GM10248 (cell line): ENCODE measurements at regions not wholly inside any gene's neighbourhood (a gene's known extent, or its start where the extent isn't known, plus 50 kb on each side); places are given as distances from the start of the nearest gene placed in this dataset.

Source experiments
- CTCF ChIA-PET: fragments of 300-600 bp; sonication (Branson Sonifier 250); formaldehyde crosslinking; extraction: SDS; loops from one replicate; lab custom pipeline; 2021; ENCODE audit warnings: antibody characterized with exemption; lab: Yijun Ruan, JAX
- POLR2A ChIA-PET: fragments of 350-650 bp; sonication (Branson Sonifier 250); formaldehyde crosslinking; extraction: SDS; loops from one replicate; lab custom pipeline; 2020; ENCODE audit warnings: antibody characterized with exemption; lab: Yijun Ruan, JAX
- DNase-seq: peaks from one replicate; pipeline ENCODE4 v3.0.0; 2012; ENCODE audit errors: extremely low spot score
- TF ChIP-seq, protein P1 (sequence below): IDR thresholded peaks from 2 replicates; pipeline ENCODE4 v1.5.1; 2012; ENCODE audit warnings: mild to moderate bottlenecking, low read depth; ENCODE audit errors: extremely low read depth, missing control alignments, control extremely low read depth

GRCh38 chr13:108526286-108526685 is 103.1 kb upstream of the MYO16 start:
- ChIA-PET POLR2A (no interaction called here), CTCF (no interaction called here)
- TF ChIP-seq, protein P1, sequence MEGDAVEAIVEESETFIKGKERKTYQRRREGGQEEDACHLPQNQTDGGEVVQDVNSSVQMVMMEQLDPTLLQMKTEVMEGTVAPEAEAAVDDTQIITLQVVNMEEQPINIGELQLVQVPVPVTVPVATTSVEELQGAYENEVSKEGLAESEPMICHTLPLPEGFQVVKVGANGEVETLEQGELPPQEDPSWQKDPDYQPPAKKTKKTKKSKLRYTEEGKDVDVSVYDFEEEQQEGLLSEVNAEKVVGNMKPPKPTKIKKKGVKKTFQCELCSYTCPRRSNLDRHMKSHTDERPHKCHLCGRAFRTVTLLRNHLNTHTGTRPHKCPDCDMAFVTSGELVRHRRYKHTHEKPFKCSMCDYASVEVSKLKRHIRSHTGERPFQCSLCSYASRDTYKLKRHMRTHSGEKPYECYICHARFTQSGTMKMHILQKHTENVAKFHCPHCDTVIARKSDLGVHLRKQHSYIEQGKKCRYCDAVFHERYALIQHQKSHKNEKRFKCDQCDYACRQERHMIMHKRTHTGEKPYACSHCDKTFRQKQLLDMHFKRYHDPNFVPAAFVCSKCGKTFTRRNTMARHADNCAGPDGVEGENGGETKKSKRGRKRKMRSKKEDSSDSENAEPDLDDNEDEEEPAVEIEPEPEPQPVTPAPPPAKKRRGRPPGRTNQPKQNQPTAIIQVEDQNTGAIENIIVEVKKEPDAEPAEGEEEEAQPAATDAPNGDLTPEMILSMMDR = no peak
- no peak for DNase-seq

DNA sequence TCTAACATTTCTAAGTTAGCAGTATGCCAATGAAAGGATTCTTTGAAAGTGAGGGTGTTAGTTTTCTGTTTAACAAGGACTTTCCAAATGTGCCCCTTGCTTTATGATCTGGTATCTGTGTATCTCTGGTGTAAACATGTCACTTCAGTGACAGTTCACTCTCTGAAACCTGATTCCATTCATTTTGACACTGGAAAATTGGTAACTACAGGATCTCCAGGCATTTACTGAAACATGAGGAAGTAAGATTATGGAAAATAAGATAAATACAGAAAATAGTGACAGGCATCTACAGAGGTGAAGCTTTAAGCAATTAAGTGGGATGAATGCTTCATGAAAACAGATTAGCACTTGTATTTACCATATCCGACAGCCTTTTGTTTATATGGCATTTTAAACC is 101.6 kb upstream of the MYO16 start:
- DNase-seq = no peak
- POLR2A ChIA-PET = no interaction called here
- TF ChIP-seq, protein P1 = no peak
- CTCF ChIA-PET = no interaction called here

DNA sequence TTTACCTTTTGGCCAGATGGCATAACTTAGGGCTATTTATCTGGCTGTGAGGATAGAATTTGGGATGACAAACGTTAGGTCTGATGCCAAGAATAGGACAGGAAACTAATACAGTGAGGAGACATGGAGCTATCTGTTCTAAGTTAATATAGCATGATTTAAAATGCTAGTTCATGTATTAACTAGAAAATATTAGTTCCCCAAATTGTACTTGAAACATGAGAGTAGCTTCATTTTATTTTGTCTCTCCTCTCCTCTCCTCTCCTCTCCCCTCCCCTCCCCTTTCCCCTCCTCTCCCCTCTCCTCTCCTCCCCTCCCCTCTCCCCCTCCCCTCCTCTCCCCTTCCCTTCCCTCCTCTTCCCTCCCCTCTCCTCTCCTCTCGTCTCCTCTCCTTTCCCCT is 101.1 kb upstream of the MYO16 start:
- no peak for DNase-seq
- POLR2A ChIA-PET = no interaction called here
- TF ChIP-seq, protein P1 = no peak
- CTCF ChIA-PET = interaction anchor here (1.3 kb wide), 1 partner anchor 18 kb away, joined by 3 read pairs; no protein-coding TSS in a partner anchor

DNA sequence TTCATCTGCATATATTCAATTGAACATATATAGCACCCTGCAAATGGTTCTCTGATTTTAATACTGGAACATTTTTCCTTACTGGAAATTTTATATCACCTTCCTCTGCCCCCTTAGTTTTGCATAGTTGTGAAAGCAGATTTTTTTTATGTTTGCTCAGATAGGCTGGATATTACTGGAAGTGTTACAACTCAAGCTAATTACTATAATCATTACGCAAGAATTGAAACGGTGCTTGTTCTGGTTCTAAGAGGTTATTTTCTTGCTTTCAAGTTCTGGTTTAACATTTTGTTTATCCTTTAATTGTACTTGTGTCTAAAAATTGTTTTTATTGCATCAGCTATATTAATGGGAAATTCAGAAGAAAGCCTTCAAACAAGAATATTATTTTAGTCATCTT is 95.6 kb upstream of the MYO16 start:
- TF ChIP-seq, protein P1 = no peak
- DNase-seq = no peak
- CTCF ChIA-PET = no interaction called here
- POLR2A ChIA-PET = no interaction called here

DNA sequence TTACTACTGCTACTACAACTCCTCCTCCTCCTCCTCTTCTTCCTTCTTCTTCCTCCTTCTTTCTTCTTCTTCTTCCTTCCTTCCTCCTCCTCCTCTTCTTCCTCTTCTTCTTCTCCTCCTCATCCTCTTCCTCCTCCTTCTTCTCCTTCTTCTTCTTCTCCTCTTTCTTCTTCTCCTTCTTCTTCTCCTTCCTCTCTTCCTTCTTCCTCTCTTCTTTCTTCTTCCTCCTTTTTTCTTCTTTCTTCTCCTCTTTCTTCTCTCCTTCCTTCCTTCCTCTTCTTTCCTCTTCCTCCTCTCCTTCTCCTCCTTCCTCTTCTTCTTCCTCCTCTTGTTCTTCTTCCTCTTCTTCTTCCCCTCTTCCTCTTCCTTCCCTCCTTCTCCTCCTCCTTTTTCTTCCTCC is 94.7 kb upstream of the MYO16 start:
- CTCF ChIA-PET = no interaction called here

DNA sequence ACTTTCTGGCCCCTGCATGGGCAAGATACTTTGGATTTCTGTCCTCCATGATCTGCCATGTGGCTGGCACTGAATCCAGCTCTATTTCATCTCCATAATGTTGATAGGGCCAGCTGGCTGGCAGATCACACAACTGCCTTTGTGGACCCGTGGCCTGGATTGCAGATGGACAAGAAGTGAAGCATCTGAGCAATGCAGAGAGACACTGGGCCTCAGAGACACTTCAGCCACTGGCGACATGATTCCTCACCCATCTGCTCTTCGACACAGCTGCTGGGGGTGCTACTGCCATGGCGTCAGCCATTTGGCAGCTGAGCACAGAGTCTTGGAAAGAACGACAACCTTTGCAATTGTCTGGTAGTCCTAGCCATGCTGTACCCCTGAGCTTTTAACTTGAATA is 79.5 kb upstream of the MYO16 start:
- POLR2A ChIA-PET = no interaction called here
- CTCF ChIA-PET = interaction anchor here (0.7 to 0.8 kb wide), 2 partner anchors 10 to 14 kb away, joined by 3 to 5 read pairs; no protein-coding TSS in a partner anchor
- TF ChIP-seq, protein P1 = no peak
- DNase-seq = no peak

More for the DNA sequence above, 94.7 kb upstream of the MYO16 start:
- no peak for DNase-seq
- POLR2A ChIA-PET = no interaction called here
- TF ChIP-seq, protein P1 = no peak
